Colonic mucosa (tissue), 4 donors: ENCODE measurements at regions not wholly inside any gene's neighbourhood (a gene's known extent, or its start where the extent isn't known, plus 50 kb on each side); places are given as distances from the start of the nearest gene placed in this dataset.

Source experiments
- DNase-seq: peaks from one replicate; pipeline ENCODE4 v3.0.0-alpha.2; 2020
- H3K27ac ChIP-seq: fragments of 200-600 bp; one replicate; pipeline ENCODE4 v1.8.0; 2021
- H3K27me3 ChIP-seq: fragments of 200-600 bp; one replicate; pipeline ENCODE4 v1.8.0; 2021
- H3K36me3 ChIP-seq: fragments of 200-600 bp; one replicate; pipeline ENCODE4 v1.8.0; 2021
- H3K4me1 ChIP-seq: fragments of 200-600 bp; one replicate; pipeline ENCODE4 v1.8.0; 2021; ENCODE audit warnings: mild to moderate bottlenecking
- H3K4me3 ChIP-seq: fragments of 200-600 bp; one replicate; pipeline ENCODE4 v1.8.0; 2021
- H3K9ac ChIP-seq, 2 donors: one replicate each; pipeline ENCODE4 v1.7.0; 2013; ENCODE audit warnings: control low read depth in 2 of 2, low read depth in 2 of 2, low read length in 2 of 2
- H3K9me3 ChIP-seq: fragments of 200-600 bp; one replicate; pipeline ENCODE4 v1.8.0; 2021
- intact Hi-C: fragments of 100-400 bp; cut with DNase I; formaldehyde crosslinking; loops from one replicate; pipeline ENCODE4 v1.14.1; 2022
- TF ChIP-seq, protein P1 (sequence below): fragments of 200-600 bp; IDR thresholded peaks from one replicate; pipeline ENCODE4 v1.8.0; 2022; ENCODE audit warnings: antibody characterized with exemption, mild to moderate bottlenecking
- donor health status: healthy.
- donor health status: DM: no; HTN: no; CAD: no.
- donor health status: DM: no; HTN: no; CAD: no.

DNA sequence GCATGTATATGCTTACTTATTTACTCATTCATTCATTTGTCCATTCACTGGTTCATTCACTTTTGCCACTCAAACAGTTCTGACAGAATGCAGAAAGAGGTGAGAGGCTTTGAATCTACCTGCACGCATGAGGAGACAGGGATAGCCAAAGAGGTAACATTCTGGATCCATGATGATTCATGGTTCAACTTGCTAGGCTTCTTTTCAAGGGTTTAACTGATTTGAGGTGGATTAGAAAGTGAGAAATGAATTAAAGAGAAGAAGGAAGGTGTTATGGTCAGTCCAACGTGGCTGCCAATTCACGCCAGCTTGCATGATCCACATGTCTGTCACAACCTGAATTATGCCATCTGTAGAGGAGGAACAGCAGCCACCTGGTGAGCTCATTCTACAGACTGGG, 260.6 kb downstream of the ARRDC4 start:
- H3K36me3 ChIP-seq = no peaks in the 10 kb centered on the region
- H3K4me1 ChIP-seq = no peaks in the 10 kb centered on the region
- H3K9me3 ChIP-seq = no peaks in the 10 kb centered on the region
- TF ChIP-seq, protein P1, sequence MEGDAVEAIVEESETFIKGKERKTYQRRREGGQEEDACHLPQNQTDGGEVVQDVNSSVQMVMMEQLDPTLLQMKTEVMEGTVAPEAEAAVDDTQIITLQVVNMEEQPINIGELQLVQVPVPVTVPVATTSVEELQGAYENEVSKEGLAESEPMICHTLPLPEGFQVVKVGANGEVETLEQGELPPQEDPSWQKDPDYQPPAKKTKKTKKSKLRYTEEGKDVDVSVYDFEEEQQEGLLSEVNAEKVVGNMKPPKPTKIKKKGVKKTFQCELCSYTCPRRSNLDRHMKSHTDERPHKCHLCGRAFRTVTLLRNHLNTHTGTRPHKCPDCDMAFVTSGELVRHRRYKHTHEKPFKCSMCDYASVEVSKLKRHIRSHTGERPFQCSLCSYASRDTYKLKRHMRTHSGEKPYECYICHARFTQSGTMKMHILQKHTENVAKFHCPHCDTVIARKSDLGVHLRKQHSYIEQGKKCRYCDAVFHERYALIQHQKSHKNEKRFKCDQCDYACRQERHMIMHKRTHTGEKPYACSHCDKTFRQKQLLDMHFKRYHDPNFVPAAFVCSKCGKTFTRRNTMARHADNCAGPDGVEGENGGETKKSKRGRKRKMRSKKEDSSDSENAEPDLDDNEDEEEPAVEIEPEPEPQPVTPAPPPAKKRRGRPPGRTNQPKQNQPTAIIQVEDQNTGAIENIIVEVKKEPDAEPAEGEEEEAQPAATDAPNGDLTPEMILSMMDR = no peak
- H3K4me3 ChIP-seq = no peak overlapping the region
- no peaks in the 10 kb centered on the region for H3K27me3 ChIP-seq
- intact Hi-C loops = no loop called here
- DNase-seq = no peak
- no peak overlapping the region for H3K9ac ChIP-seq
- no peak overlapping the region for H3K27ac ChIP-seq

DNA sequence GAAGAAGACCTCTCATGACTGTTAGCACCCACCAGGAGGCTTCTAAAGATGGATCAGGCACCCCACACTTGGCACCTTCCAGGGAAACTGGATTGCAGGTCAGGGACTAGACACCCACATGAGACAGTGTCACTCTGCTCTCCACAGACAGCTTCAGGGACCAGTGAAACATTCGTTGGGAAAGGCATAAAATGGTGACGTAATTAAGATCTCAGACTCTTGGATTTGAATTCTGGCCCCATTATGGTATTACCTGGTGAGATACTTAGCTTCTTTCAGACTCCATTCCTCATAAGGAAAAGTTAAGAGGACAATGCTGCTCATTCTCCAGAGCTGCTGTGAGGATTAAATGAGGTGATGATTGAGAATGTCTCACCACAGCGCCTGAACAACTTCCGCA, 261.1 kb downstream of the ARRDC4 start:
- DNase-seq = no peak
- TF ChIP-seq, protein P1 = no peak
- Histone ChIP-seq H3K27ac (no peak overlapping the region), H3K9me3 (no peaks in the 10 kb centered on the region), H3K9ac (no peak overlapping the region), H3K4me3 (no peak overlapping the region), H3K27me3 (no peaks in the 10 kb centered on the region), H3K36me3 (no peaks in the 10 kb centered on the region), H3K4me1 (no peaks in the 10 kb centered on the region)
- intact Hi-C loops = no loop called here

DNA sequence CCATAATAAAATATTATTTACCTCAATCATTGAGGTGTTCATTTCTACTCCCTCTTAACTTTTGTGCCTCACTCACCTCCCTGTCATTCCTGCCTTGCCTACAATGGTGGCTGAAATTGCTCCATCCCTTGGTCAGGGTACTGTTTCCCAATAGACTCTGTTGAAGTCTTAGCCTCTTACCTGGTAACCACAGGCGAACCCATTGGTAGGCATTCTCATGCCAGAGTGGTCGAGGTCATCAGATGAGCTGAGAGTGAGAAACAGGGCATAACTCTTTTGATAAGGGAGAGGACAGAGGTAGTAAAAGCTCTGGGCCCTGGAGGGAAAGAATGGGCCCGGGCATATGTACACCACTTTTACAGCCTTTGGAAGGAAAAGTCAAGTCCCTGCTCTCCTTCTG, 265.6 kb downstream of the ARRDC4 start:
- intact Hi-C loops = no loop called here
- Histone ChIP-seq H3K9ac (no peak overlapping the region), H3K27me3 (no peaks in the 10 kb centered on the region), H3K4me1 (no peaks in the 10 kb centered on the region), H3K27ac (no peak overlapping the region), H3K36me3 (no peaks in the 10 kb centered on the region), H3K9me3 (no peaks in the 10 kb centered on the region), H3K4me3 (no peak overlapping the region)
- DNase-seq = no peak
- TF ChIP-seq, protein P1 = no peak

DNA sequence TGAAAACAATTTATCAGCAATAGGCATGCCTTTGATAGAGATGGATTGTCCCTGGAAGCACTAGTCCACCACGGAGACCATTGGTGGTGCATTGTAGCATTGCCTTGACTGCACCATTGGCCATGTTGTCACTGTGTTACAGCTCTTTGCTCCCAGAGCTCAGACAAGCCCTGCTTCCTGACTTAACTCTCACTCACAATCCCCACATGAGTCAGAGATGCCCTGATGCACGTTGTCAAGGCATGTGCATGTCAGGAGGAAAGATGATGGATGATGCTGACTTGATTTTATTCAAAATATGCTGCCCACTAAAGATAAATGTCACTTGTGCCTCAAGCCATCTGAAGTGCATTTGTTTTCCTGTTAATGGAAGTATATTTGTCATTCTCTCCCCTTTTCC, 266.1 kb downstream of the ARRDC4 start:
- Histone ChIP-seq H3K9me3 (no peaks in the 10 kb centered on the region), H3K9ac (no peak overlapping the region), H3K27me3 (no peaks in the 10 kb centered on the region), H3K4me1 (no peaks in the 10 kb centered on the region), H3K4me3 (no peak overlapping the region), H3K27ac (no peak overlapping the region), H3K36me3 (no peaks in the 10 kb centered on the region)
- TF ChIP-seq, protein P1 = no peak
- intact Hi-C loops = no loop called here
- no peak for DNase-seq

DNA sequence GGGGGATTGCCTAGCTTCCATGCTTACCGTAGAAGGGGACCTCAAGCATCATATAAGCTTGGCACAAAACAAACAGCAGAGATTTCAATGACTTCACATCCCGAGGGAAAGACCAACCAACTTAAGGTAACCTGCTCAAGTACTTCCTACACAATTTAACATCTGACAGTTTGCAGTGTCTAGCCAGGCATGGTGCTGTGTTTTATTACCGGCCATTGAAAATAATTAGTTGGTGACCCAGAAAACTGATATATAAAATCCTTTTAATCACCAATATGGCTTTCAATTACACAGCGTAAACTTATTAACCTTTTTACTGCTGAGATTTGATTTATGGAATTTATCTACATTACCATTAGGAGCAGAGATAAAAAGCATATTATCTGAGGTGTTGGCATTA, 268.3 kb downstream of the ARRDC4 start:
- TF ChIP-seq, protein P1 = no peak
- H3K9me3 ChIP-seq = no peaks in the 10 kb centered on the region
- no peak for DNase-seq
- no peaks in the 10 kb centered on the region for H3K4me1 ChIP-seq
- intact Hi-C loops = no loop called here
- H3K4me3 ChIP-seq = no peak overlapping the region
- no peaks in the 10 kb centered on the region for H3K36me3 ChIP-seq
- H3K27me3 ChIP-seq = no peaks in the 10 kb centered on the region
- H3K27ac ChIP-seq = no peak overlapping the region
- no peak overlapping the region for H3K9ac ChIP-seq

DNA sequence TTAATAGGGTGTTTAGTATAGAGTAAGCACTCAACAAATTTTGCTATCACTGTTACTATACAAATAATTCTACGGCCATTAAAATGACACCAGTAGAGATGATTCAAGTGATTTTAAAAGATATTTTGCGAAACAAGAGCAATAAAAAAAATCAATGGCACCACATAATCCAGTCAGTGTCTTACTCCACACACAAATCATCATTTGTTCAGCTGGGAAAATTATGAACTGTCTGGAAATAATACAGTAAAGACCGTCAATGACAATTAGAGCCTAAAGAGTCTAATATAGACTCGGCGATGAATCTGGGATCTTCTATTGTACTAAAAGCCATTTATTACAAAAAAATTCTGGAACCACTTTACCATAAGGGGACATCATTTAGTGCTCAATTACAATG, 270.5 kb downstream of the ARRDC4 start:
- H3K9me3 ChIP-seq = no peaks in the 10 kb centered on the region

More for the DNA sequence above, 270.5 kb downstream of the ARRDC4 start:
- no peak overlapping the region for H3K27ac ChIP-seq
- TF ChIP-seq, protein P1 = no peak
- no peak overlapping the region for H3K9ac ChIP-seq
- DNase-seq = no peak
- no peaks in the 10 kb centered on the region for H3K36me3 ChIP-seq
- intact Hi-C loops = no loop called here
- no peak overlapping the region for H3K4me3 ChIP-seq
- H3K4me1 ChIP-seq = no peaks in the 10 kb centered on the region
- H3K27me3 ChIP-seq = no peaks in the 10 kb centered on the region
